GM18502 (cell line): ENCODE measurements at regions not wholly inside any gene's neighbourhood (a gene's known extent, or its start where the extent isn't known, plus 50 kb on each side); places are given as distances from the start of the nearest gene placed in this dataset.
"Not testable (repeated sequence)": the region's sequence is repeated elsewhere in the genome, so short reads cannot be mapped to it uniquely, and the experiment has no call there.

Experiments
- ATAC-seq: cut with Tn5 transposase; IDR thresholded peaks from one replicate; pipeline ENCODE4 v1.9.1; 2021; ENCODE audit warnings: mild to moderate bottlenecking; ENCODE audit not compliant: unreplicated experiment, poor library complexity

- no peak for ATAC-seq
Observed at GRCh38 chr11:97574976-97575665, 1185.3 kb downstream of the JRKL start.

- ATAC-seq, result no peak
Observed at GRCh38 chr11:97607291-97608000, 1217.6 kb downstream of the JRKL start.

GRCh38 chr11:97610000-97610399, 1220.2 kb downstream of the JRKL start:
- no peak for ATAC-seq

GRCh38 chr11:97610854-97611253, 1221.0 kb downstream of the JRKL start:
- ATAC-seq, result no peak

GRCh38 chr11:97611345-97611744, 1221.5 kb downstream of the JRKL start:
- no peak for ATAC-seq

GRCh38 chr11:97614606-97615005, 1224.8 kb downstream of the JRKL start:
- ATAC-seq, result no peak

GRCh38 chr11:97615546-97615945, 1225.7 kb downstream of the JRKL start:
- no peak for ATAC-seq

- ATAC-seq, result no peak
Observed at GRCh38 chr11:97617031-97617430, 1227.2 kb downstream of the JRKL start.

- ATAC-seq, result no peak
Observed at GRCh38 chr11:97620007-97620406, 1230.2 kb downstream of the JRKL start.

- no peak for ATAC-seq
Observed at GRCh38 chr11:97621282-97621681, 1231.5 kb downstream of the JRKL start.

- no peak for ATAC-seq
Observed at GRCh38 chr11:97622795-97623194, 1233.0 kb downstream of the JRKL start.

- not testable (repeated sequence) for ATAC-seq
Observed at GRCh38 chr11:97636741-97637140, 1246.9 kb downstream of the JRKL start.

GRCh38 chr11:97637701-97638100, 1247.9 kb downstream of the JRKL start:
- ATAC-seq, result no peak

GRCh38 chr11:97638641-97639224, 1248.9 kb downstream of the JRKL start:
- ATAC-seq, result no peak

GRCh38 chr11:97641988-97642387, 1252.2 kb downstream of the JRKL start:
- ATAC-seq, result no peak

- no peak for ATAC-seq
Observed at GRCh38 chr11:97645736-97646135, 1255.9 kb downstream of the JRKL start.

GRCh38 chr11:97656356-97656755, 1266.5 kb downstream of the JRKL start:
- ATAC-seq, result no peak

GRCh38 chr11:97657852-97658251, 1268.0 kb downstream of the JRKL start:
- no peak for ATAC-seq

- no peak for ATAC-seq
Observed at GRCh38 chr11:97667057-97667456, 1277.2 kb downstream of the JRKL start.

GRCh38 chr11:97683733-97684132, 1293.9 kb downstream of the JRKL start:
- peak; percentile 91 for ATAC-seq
